Keratinocyte (primary cell): ENCODE measurements at regions not wholly inside any gene's neighbourhood (a gene's known extent, or its start where the extent isn't known, plus 50 kb on each side); places are given as distances from the start of the nearest gene placed in this dataset.
A peak's percentile ranks its signal among the peaks of the same experiment; 100 is the strongest.

Source experiments
- DNase-seq: peaks from one replicate; pipeline ENCODE4 v3.0.0-alpha.2; 2011; ENCODE audit warnings: low read depth, missing footprints, low spot score
- FAIRE-seq: peaks from 2 replicates; lab custom pipeline; 2011; peaks lifted over from hg19 to GRCh38; lab: Jason Lieb, UNC
- H2AFZ ChIP-seq: 2 replicates; pipeline ENCODE4 v1.6.0; 2012; ENCODE audit warnings: low read length, control low read depth, inconsistent platforms; ENCODE audit not compliant: control insufficient read depth
- H3K27ac ChIP-seq: 2 replicates; pipeline ENCODE4 v1.5.1; 2011; ENCODE audit warnings: low read length; ENCODE audit not compliant: control insufficient read depth, insufficient read depth
- H3K27me3 ChIP-seq: 3 replicates; pipeline ENCODE4 v1.6.0; 2011; ENCODE audit warnings: low read length; ENCODE audit not compliant: control insufficient read depth, insufficient read depth; ENCODE audit errors: extremely low read depth
- H3K36me3 ChIP-seq, 2 experiments: 2 replicates in 1 of 2; 3 replicates in 1 of 2; pipeline ENCODE4 v1.5.1; 2011; ENCODE audit warnings: low read length in 2 of 2, mild to moderate bottlenecking in 1 of 2; ENCODE audit not compliant: control insufficient read depth in 2 of 2, insufficient read depth in 2 of 2; ENCODE audit errors: extremely low read depth in 1 of 2
- H3K4me1 ChIP-seq: 3 replicates; pipeline ENCODE4 v1.5.1; 2011; ENCODE audit warnings: low read length; ENCODE audit not compliant: control insufficient read depth, insufficient read depth; ENCODE audit errors: extremely low read depth
- H3K4me2 ChIP-seq: 3 replicates; pipeline ENCODE4 v1.6.0; 2011; ENCODE audit warnings: low read depth, low read length; ENCODE audit not compliant: control insufficient read depth, insufficient read depth; ENCODE audit errors: extremely low read depth
- H3K4me3 ChIP-seq, 3 experiments: fragments of 200-600 bp in 1 of 3; sonication (generic) in 1 of 3; 2 replicates in 2 of 3; 3 replicates in 1 of 3; pipeline ENCODE4 v1.5.1; 2011 to 2016; ENCODE audit warnings: low read length in 3 of 3, mild to moderate bottlenecking in 3 of 3, control low read depth in 2 of 3, inconsistent platforms in 1 of 3, low read depth in 1 of 3, mixed read lengths in 1 of 3, mixed run types in 1 of 3, moderate library complexity in 1 of 3; ENCODE audit not compliant: control insufficient read depth in 2 of 3, insufficient read depth in 2 of 3; ENCODE audit errors: extremely low read depth in 1 of 3
- H3K79me2 ChIP-seq: 2 replicates; pipeline ENCODE4 v1.6.0; 2012; ENCODE audit warnings: low read length; ENCODE audit not compliant: control insufficient read depth, insufficient read depth
- H3K9ac ChIP-seq: 3 replicates; pipeline ENCODE4 v1.6.0; 2011; ENCODE audit warnings: low read length; ENCODE audit not compliant: control insufficient read depth, insufficient read depth; ENCODE audit errors: extremely low read depth
- H3K9me1 ChIP-seq: 3 replicates; pipeline ENCODE4 v1.6.0; 2011; ENCODE audit warnings: low read length; ENCODE audit not compliant: control insufficient read depth, insufficient read depth; ENCODE audit errors: extremely low read depth
- H3K9me3 ChIP-seq: 2 replicates; pipeline ENCODE4 v1.5.1; 2012; ENCODE audit warnings: low read depth, low read length; ENCODE audit not compliant: control insufficient read depth
- H4K20me1 ChIP-seq: 3 replicates; pipeline ENCODE4 v1.6.0; 2011; ENCODE audit warnings: low read length; ENCODE audit not compliant: control insufficient read depth, insufficient read depth; ENCODE audit errors: extremely low read depth
- CTCF ChIP-seq, 3 experiments: IDR thresholded peaks in 1 of 3; conservative IDR thresholded peaks in 1 of 3; optimal IDR thresholded peaks in 1 of 3; 2 replicates in 2 of 3; 3 replicates in 1 of 3; pipeline versions ENCODE3 to v1.5.1; 2011; ENCODE audit warnings: low read length in 3 of 3, mild to moderate bottlenecking in 3 of 3, moderate library complexity in 2 of 3, control low read depth in 1 of 3, inconsistent platforms in 1 of 3; ENCODE audit not compliant: insufficient read depth in 2 of 3; ENCODE audit errors: extremely low read depth in 1 of 3
- EZH2 ChIP-seq: IDR thresholded peaks from one replicate; pipeline ENCODE4 v1.6.1; 2012; ENCODE audit warnings: inconsistent platforms, mild to moderate bottlenecking, low read length, moderate library complexity
- dilution Hi-C: fragments of 300-500 bp; cut with MboI; formaldehyde crosslinking; loops from one replicate; pipeline ENCODE4 v1.7.0; 2020; ENCODE audit warnings: low sequenced_read_pairs; ENCODE audit not compliant: extremely low pct_ligation_motif_present

DNA sequence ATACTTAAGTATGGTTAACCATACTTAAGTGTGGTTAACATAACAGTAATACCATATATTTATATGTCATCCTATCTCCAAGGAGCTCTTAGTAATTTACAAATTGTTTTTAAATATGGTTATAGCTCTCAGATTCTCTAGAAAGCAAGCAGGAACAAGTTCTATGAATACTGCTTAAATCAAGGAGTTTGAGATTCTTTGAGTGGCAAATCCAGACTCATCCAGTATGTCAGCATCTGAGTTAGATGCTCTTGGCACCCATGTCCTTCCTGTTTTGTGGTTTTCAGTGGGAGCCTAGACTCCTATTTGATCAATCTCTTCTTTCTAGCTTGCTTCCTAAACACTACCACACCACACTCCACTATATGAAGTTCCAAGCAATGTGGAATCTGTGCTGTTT lies 114.7 kb upstream of the GDNF start:
- Histone ChIP-seq H4K20me1 (no peaks in the 10 kb centered on the region), H3K36me3 (no peaks in the 10 kb centered on the region), H3K27ac (no peak overlapping the region), H3K9me1 (no peaks in the 10 kb centered on the region), H3K9ac (no peak overlapping the region), H3K27me3 (no peaks in the 10 kb centered on the region), H3K79me2 (no peaks in the 10 kb centered on the region), H3K4me2 (peak overlapping the region; percentile 18), H3K4me3 (no peak overlapping the region), H2AFZ (no peak overlapping the region), H3K9me3 (peaks cover 8% of the 10 kb centered on the region), H3K4me1 (peaks cover 5% of the 10 kb centered on the region)
- no peak for DNase-seq
- TF ChIP-seq EZH2 = no peak
- TF ChIP-seq CTCF (optimal IDR thresholded peaks at IDR 0.05 in 1 of 3, IDR thresholded peaks at IDR 0.05 in 1 of 3, conservative IDR thresholded peaks at IDR 0.05 in 1 of 3; ENCODE audit: extremely low read depth in 1 of 3, insufficient read depth in 2 of 3, low read length in 3 of 3) = no peak
- FAIRE-seq = peak; percentile 91
- dilution Hi-C loops = no loop called here

GRCh38 chr5:37951946-37952721 lies 112.3 kb upstream of the GDNF start:
- H3K36me3 ChIP-seq = no peaks in the 10 kb centered on the region
- no peak overlapping the region for H3K4me2 ChIP-seq
- FAIRE-seq (no peak), DNase-seq (no peak)
- H2AFZ ChIP-seq = no peak overlapping the region
- no peak overlapping the region for H3K27ac ChIP-seq
- H4K20me1 ChIP-seq = no peaks in the 10 kb centered on the region
- no peaks in the 10 kb centered on the region for H3K9me1 ChIP-seq
- dilution Hi-C loops = no loop called here
- H3K4me1 ChIP-seq = peaks cover 5% of the 10 kb centered on the region
- H3K27me3 ChIP-seq = no peaks in the 10 kb centered on the region
- no peak overlapping the region for H3K9ac ChIP-seq
- TF ChIP-seq CTCF (optimal IDR thresholded peaks at IDR 0.05 in 1 of 3, IDR thresholded peaks at IDR 0.05 in 1 of 3, conservative IDR thresholded peaks at IDR 0.05 in 1 of 3; ENCODE audit: extremely low read depth in 1 of 3, insufficient read depth in 2 of 3, low read length in 3 of 3) (no peak), EZH2 (no peak)
- H3K79me2 ChIP-seq = no peaks in the 10 kb centered on the region
- H3K9me3 ChIP-seq = no peaks in the 10 kb centered on the region
- H3K4me3 ChIP-seq = no peak overlapping the region
